Muscle of arm (tissue), 1 donor: ENCODE measurements at regions not wholly inside any gene's neighbourhood (a gene's known extent, or its start where the extent isn't known, plus 50 kb on each side); places are given as distances from the start of the nearest gene placed in this dataset.

ENCODE experiments used
- DNase-seq: peaks from one replicate; pipeline ENCODE4 v3.0.0-alpha.2; 2013

DNA sequence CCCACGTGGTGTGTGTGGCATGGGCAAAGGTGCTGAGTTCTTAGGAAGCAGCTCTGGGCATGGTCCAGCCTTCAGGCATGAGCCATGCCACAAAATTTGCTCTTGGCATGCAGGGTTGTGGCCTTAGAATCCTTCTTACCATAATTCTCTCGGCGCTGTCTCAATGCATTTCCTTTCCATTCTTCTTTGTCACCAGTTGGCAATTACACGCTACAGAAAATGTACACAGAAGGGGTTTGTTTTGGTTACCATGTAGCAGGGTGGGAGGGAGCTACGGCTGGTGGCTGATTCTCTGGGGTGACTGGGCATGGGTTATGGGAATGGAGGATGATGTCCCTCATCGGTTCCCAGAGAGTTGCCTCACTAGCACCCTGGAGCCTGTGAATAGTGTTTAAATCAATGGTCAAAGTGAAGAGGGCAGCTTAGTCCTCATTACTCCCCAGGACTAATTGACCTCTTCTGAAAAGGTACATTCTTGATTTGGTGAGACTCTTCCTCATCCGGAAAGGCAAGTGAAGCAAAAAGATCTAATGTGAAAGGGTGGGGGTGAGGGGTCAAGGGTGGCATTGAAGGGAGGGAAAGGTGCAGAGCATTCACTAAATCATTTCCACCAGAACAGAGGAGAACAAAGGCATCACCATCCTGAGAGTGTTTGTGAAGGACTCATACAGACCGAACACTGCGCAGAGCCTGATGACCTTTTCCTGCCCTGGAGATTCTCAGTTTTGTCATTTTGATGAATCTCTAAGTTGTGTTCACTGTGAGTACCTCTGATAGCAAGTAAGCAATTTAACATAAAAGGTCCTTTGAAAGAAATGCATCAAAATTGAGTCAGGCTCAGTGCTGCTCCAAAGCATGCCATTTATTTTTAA is 199.8 kb upstream of the SFRP2 start:
- DNase-seq, result no peak

DNA sequence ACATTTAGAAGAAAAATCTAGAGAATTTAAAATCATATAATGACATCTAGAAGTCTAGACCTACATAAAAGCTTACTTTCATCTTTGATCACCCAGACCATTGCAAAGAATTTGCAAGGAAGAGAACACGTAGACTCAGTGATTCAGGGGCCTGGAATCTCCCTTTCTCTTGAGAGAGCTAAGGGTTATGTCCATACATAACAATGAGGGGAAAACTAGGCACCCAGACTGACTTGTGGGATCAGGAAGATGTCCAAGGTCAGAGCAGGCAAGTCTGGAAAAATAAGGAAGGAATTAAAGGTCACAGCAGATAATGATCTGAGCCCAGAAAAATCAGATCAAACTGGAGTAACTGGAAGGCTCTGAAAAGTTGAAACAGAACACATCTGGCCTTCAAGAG is 198.4 kb upstream of the SFRP2 start:
- no peak for DNase-seq

DNA sequence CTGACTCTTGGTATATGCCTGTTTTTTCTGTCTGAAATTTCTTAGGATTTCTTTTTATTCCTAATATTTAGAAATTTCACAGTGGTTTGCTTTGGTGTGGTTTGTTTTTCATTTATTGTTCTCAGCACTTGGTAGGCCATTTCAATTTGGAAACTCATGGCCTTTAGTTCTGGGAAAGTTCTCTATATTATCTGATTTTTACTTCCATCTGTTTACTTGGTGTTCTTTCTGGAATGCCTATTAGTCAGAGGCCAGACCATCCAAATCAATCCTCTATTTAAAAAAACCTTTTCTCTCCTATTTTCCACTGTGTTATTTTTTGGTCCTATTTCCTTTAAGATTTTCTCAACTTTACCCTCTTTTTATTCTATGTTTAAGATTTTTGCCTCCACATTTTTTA is 188.1 kb upstream of the SFRP2 start:
- no peak for DNase-seq

DNA sequence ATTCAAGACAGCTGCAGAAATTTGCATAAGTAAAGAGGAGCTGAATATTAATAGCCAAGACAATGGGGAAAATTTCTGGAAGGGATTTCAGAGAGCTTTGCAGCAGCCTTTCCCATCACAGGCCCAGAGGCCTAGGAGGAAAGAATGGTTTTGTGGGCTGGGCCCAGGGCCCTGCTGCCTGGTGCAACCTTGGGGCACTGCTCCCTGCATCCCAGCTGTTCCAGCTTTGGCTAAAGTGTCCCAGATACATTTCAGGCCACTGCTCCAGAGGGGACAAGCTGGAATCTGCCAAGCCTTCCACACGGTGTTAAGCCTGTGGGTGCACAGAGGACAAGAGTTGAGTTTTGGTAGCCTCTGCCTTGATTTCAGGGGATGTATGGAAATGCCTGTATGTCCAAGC is 185.6 kb upstream of the SFRP2 start:
- DNase-seq, result no peak

DNA sequence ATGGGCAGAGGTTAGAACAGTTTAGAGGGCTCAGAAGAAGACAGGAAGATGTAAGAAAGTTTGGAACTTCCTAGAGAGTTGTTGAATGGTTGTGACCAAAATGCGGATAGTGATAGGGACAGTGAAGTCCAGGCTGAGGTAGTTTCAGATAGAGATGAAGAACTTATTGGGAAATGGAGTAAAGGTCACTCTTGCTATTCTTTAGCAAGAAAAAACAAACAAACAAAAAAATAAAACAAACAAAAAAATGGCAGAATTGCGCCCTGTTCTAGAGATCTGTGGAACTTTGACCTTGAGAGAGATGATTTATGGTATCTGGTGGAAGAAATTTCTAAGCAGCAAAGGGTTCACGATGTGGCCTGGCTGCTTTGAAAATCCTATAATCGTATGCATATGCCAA is 185.1 kb upstream of the SFRP2 start:
- DNase-seq, result no peak

DNA sequence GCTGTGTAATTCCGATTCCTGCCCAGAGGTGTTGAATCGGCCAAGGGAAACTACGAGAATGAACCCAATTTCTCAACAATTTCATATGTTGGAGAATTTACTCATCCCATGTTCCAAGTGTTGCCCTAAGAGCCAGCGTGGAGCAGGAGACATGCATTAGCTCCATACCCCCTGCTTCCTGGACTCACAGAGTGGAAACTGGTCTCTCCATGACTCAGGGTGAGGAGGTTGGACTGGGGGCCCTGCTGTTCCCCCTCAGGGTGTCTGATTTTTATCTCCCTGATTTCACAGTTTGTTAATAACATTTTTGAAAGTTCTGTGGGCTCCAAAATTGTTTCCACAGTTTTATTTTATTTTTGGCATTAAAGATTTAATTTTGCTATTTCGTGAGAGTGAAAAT is 183.0 kb upstream of the SFRP2 start:
- DNase-seq, result no peak

DNA sequence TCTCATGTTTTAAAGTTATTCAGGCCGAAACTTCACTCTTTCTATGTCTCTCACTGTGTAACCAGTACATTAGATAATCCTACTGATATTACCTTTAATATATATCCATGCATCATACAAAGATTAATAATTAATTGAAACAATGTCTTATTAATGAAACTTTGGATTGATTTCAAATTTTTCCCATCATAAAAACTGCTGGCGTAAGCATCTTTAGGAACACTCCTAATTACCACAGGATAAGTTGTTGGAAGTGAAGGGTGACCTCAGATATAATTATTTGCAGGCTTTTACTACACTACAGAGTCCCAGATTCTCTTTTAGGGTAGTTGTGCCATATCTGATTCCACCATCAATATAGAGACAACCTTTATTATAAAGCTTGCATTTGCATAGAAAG is 181.3 kb upstream of the SFRP2 start:
- no peak for DNase-seq

DNA sequence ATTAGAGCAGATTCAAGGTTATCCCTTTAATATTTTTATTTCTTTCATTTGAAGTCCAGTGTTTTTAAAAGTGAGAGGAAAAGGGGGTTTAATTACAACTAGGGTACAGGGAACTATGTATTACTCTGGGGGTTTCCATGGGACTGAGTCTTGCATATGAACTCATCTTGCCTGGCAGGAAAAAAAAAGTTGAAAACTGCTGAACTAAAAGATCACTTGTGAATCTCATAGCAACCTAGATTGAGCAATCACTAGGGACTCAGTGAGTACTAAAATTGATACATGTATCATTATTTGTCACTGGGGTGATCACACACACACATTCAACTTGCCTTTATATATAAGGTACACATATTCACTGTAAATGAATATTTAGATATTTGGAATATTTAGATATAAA is 180.7 kb upstream of the SFRP2 start:
- DNase-seq, result no peak

DNA sequence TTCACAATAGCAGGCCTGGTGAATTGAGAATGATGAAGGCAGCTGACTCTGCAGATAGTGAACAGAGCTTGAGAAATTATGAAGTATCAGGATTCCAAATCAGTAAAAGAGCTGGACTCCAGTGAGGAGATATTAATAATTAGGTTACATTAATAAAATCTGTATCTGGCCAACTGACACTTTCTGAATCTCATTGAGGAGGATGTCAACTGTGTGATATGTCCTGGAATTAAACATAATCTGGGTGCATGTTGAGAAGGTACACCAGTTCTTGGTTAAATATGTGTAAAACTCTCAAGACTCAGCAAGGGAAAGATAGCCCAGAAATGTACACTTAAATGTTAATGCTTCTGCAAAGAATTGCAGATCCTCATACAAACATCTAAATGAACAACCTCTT is 177.8 kb upstream of the SFRP2 start:
- DNase-seq, result no peak

DNA sequence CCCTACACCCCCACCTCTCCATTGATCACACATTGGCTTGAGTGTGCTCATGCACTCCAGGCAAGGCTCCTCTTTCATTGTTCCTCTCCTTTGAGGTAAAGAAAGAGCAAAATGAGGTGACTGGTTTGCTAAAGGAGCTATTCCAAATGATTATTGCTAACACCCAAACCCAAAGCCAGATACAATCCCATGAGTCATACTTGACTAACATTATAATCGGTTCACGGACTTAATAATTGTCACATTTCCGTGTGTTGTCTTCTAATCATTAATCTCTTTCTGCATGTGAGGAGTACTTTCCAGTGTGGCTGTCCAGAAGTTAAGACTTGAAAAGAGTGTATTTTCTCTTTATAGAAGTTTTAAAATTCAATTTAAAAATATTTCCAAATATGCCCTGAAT is 174.3 kb upstream of the SFRP2 start:
- no peak for DNase-seq

DNA sequence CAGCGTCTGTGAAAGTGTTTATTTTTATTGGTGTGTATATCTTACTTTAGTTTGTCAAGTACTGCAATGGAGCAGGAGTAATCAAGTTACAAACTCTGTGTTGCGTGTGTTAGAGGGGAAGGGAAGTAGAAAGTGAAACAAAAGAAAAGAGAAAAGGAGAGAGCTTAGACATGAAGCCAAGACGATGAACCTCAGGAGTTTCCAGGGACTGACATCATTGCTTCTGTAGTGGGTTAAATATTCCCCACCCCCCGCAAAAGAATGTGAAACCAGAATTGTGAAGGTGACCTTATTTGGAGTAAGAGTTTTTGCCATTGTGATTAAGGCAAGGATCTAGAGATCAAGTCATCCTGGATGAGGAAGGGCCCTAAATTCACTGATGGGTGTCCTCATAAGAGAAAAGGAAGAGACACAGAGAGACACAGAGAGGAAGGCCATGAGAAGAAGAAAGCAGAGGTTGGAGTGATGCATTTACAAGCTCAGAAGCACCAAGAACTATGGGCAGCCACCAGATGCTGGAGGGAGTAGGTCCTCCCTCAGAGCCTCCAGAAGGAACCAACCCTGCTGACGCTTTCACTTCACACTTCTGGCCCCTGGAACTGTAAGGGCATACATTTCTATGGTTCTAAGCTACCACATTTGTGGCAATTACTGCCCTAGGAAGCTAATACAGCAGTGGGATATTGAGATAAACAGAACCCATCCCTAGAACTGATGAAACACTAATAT is 173.6 kb upstream of the SFRP2 start:
- no peak for DNase-seq

DNA sequence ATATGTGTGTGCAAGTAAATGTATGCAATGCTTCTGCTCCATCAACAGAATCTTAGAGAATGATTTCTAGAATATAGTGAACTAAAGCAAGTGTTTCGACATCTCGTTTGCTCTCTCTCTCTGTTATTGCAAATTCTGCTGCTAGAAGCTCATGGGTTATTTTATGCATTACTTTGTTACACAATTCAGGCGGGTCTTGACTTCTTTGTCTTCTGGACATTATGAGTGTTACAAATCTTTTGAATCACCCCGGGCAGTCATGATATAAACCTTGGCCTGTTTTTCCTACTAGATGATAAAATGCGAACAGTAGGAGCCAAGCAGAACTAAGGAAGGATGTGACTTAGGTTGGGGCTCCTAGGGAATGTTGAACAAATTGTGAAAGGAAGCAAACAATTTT is 166.4 kb upstream of the SFRP2 start:
- DNase-seq, result no peak

DNA sequence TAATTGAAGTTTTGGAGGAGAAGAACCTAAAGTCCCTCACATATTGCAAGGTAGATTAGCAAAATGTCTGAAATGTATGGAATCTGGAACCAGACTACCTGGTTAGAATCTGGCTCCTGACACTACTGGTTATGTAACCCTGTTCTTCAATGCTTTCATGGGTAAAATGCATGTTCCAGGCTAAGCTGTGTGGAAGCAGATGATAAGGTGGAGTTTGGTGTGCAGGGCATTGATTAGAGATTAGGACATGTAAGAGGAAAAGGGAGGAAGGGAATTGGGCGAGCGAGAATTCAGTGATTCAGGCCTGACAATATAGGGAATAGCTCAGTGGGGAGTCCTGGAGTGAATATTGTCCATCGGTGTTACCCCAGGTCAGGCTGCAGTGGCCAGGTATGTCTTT is 165.8 kb upstream of the SFRP2 start:
- no peak for DNase-seq

DNA sequence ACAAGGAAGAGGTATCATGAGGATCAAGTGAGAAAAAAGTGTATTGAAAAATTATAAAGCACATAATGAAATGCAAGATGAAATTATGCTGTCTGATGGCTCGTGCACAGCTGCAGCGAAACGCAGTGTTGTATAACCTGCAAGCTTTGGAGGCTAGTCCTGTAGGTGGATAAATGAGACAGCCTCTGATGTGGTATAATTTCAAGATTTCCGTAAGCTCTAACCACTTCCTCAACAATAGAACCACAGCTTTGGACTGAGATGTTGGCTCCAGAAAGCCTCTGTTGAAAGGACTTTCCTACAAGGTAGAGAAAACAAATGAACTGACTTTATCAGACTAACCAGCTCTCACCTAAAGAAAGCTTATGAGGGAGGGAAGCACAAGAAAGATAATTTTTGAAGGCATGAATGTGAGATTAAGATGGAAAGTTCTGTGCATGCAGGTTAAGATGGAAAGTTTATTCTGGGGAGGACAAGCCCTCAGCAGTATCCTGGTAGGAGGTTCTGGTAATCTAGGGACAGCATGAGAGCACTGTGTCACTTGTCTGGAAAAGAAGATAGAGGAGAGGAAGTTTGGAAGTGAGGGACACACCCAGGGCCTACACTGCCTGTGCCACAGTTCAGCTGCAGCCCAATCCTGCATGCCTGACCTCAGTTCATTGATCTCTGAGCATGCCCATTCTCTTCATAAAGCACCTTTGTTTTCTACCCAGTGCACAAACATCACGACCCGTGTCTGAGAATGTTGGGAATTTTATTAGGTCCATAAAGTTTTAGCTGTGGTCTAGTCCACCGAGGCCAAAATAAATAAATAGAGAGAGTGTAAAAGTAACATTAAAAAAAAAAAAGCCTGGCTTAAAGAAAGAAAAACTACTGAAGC is 161.5 kb upstream of the SFRP2 start:
- no peak for DNase-seq

DNA sequence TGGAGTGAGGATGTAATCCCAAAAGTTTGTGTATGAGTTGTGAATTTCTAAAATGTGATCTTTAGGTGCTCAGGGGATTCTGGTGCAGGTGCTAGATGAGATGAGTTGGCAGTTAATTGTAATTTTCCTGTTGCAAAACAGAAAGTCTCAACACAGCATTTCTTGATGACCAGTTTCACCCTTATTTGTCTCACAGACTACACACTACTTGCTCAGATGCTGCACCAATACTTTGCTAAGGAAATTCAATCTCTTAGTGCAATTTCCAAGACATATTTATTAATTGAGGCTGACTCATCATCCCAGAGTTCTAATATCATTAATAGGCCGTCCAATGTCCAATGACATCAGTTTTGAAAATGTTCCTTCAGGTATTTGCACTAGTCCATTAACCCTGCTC is 159.2 kb upstream of the SFRP2 start:
- no peak for DNase-seq

DNA sequence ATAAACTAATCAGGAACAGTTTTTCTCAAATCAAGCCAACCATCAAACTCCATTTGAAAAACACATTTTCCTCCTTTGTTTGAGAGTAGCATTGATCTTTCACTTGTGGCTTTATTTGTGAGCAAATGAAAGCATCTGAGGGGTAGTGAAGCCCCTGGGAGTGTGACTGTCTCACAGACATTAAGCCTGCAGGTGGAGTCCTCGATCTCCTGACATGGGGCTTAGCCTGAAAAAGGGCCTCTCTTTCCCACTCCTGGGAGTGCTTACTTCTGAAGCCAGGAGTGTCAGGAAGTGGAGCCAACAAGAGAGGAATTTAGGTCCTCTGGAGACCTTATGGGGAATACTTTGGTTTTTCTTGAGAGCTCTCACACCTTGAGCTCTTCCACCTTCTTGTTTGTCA is 158.2 kb upstream of the SFRP2 start:
- DNase-seq, result no peak

DNA sequence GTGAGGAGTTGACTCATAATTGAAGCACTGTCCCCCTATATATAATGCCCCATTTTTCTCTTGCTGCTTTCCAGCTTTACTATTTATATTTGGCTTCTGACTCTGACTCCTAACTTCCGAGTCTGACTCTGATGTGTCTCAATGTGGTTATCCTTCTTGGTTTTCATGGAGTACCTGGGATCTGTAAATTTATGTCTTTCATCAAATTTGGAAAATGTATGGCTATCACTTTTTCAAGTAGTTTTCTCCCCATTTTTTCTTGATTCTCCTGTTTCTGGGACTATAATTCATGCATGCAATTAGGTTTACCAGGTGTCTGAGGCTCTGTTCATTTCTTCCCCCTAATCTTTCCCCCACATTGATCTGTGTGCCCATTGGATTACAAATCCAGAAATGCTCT is 156.8 kb upstream of the SFRP2 start:
- no peak for DNase-seq

DNA sequence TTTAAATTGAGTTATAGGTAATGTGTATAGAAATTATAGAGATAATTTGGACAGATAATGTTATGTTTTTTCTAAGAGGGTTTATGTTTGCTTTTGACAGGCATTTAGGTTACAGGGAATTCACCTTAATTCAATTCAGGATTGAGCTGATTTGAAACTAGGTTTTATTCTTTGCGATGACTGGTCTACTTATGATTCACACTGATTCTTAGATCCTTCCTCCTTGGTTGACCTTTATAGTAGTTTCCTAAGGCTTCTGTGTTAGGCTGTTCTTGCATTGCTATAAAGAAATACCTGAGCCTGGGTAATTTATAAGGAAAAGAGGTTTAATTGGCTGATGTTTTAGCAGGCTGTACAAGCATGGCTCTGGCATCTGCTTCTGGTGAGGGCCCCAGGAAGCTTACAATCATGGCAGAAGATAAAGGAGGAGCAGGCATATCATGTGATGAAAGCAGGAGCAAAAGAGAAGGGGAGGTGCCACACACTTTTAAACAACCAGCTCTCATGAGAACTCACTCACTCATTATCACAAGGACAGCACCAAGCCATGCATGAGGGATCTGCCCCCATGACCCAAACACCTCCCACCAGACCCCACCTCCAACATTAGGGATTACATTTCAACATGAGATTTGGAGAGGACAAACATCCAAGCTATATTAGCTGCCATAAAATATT is 155.0 kb upstream of the SFRP2 start:
- DNase-seq, result no peak

DNA sequence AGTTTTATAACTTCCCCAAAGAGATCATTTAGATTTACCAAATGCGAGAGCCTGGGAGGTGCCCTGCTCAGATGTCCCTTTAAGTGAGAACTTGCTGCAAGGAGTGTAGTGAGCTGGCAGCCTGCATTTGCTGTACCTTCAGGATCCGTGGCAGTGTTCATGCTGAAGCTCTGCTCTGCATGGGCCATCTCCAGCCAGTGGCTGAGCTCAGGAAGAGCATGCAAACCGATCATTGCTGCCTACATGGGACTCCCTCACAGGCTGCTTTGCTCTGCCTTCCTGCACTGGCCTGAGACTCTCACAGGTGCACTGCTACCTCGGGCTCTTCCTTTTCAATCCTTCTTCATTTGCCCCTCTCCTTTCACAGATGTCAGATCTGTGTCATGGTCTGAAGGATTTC is 152.0 kb upstream of the SFRP2 start:
- no peak for DNase-seq

DNA sequence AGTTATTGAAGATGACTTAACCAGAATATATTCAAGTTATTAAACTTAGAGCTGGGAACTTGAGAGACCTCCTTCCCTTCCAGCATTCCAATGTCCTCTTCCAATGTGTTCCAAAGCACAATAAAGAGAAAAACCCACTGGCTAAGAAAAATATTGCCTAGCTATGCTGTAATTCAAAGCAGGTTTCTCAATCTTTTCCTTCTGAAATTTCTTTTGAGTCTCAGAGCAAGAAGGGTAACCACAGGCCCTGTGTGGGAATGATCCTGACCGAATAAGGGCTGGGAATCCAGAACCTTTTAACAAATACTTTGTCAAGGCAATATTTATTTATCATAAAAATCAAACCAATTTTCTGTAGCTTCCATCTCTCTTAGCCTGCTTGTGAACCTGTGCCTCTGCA is 150.7 kb upstream of the SFRP2 start:
- DNase-seq, result no peak

DNA sequence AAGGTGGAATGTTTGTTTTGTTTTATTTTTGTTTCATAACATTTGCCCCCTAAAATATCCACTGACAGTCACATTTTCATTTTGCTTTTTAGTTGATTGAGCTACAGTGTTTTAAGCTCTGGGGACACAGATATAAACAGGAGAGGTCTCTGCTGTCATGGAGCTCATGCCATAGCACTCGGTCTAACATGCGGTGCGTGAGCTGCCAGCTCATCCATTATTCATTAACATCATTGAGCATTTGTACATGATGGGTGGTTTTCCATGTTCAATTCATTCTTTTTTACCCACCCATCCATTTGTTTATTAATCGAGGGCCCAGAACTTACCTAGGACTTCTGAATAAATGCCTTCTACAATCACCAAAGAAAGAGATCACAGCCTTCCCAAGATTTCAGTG is 150.1 kb upstream of the SFRP2 start:
- no peak for DNase-seq

DNA sequence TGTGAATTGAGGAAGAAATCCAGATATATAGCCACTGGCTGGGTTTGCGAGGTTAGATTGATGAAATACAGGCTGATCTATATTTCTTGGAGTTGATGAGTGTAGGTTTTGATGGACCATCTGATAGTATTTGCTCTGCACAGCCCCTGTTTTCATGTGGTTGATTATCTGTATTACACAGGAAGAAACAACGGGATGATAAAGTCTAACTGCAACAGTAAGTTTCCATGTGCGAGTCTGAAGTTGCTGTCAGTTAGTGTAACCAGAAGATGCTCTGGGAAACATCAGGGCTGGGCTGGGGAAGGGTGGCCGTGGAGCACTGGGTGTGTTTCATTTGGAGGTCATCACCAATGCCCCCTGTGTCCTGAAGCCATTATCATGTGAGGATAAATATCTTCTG is 148.4 kb upstream of the SFRP2 start:
- no peak for DNase-seq
